GM18511 (cell line): ENCODE measurements at regions not wholly inside any gene's neighbourhood (a gene's known extent, or its start where the extent isn't known, plus 50 kb on each side); places are given as distances from the start of the nearest gene placed in this dataset.

Experiments
- ATAC-seq: cut with Tn5 transposase; IDR thresholded peaks from one replicate; pipeline ENCODE4 v1.9.1; 2021; ENCODE audit warnings: mild to moderate bottlenecking, moderate library complexity; ENCODE audit not compliant: unreplicated experiment

DNA sequence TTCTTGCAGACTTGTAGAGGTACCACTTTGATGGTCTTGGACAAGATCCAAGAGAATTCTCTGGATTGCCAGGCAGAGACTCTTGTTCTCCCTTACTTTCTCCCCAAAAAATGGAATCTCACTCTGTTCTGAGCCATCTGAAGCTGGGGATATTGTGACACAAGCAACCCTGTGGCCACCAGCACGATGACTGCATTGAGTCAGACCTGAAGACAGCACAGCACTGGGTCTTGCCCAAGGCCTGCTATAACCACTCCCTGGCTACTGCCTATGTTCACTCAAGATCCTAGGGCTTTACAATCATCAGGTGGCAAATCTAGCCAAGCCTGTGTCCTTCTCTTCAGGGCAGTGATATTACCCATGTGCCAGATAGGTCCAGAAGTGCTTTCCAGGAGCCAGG is 202.5 kb upstream of the SERP2 start:
- ATAC-seq = no peak

- ATAC-seq = no peak
These were observed 201.8 kb upstream of the SERP2 start for GRCh38 chr13:44171861-44172260.

GRCh38 chr13:44172281-44172810 is 201.3 kb upstream of the SERP2 start:
- ATAC-seq = no peak

DNA sequence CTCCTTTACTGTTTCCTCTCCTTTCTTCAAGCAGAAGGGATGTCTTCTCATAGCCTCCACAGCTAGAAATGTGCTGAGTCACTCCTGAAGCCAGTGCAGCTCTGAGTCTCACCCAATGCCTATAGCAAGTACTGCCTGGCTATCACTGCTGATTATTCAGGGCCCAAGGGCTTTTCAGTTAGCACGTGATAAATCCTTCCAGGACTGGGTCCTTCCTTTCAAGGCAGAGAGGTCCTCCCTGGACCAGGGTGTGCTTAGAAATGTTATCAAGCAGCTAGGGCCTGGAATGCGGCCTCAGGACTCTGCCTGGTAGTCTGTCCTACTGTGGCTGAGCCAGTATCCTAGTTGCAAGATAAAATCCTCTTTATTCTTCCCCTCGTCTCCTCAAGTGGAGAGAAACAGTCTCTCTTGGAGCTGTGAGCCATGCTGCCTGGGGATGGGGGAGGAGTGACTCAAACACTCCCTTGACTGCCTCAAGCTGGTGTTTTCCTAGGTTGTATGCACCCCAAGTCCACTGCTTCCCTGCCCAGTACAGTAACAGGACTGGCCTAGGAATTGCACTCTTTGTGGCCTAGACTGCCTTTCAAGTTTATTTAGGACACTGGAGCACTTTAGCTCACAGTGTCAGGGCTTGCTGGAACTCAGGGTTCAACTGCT is 198.7 kb upstream of the SERP2 start:
- ATAC-seq = no peak

GRCh38 chr13:44176173-44176572 is 197.5 kb upstream of the SERP2 start:
- ATAC-seq = no peak

GRCh38 chr13:44180876-44181536 is 192.6 kb upstream of the SERP2 start:
- ATAC-seq = no peak

DNA sequence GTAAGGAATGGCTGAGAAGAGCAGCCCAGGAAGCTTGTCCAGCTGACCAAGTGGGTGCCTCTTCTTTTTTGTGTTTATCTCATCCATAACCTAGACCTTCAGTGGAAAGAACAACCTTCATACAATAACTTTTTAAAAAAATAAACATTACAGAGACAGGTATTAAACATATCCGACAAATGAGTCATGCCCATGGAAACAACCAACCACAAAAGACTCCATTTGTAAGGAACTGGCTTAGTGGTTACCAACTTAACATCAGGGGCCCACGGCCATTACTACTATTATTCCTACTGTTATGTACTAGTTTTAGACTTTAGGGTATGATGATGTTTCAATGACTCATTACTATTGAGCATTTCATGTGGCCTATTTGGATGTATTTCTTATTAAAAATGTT is 191.7 kb upstream of the SERP2 start:
- no peak for ATAC-seq

- ATAC-seq = no peak
These were observed 188.9 kb upstream of the SERP2 start for GRCh38 chr13:44184740-44185139.

GRCh38 chr13:44188257-44188656 is 185.4 kb upstream of the SERP2 start:
- no peak for ATAC-seq

DNA sequence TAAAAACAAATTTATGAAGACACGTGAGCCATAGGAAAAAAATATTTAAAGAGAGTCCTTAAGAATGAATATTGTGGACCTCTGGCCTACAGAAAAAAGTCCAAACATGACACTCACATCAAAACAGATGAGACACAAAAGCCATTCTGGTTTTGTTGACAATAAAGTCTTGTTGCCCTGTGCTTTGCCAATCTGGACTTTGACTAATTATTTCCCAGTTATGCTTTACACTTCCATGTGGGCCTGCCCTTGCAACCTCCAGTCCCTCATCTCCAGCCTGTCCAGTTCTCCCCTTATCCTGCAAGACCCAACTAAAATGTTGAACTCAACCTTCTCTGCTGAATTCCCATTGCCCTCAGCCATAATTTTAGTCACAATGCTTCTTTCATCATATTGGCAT is 184.5 kb upstream of the SERP2 start:
- no peak for ATAC-seq

- no peak for ATAC-seq
These were observed 182.5 kb upstream of the SERP2 start for GRCh38 chr13:44191103-44191502.

- ATAC-seq = no peak
These were observed 182.0 kb upstream of the SERP2 start for GRCh38 chr13:44191504-44192171.

DNA sequence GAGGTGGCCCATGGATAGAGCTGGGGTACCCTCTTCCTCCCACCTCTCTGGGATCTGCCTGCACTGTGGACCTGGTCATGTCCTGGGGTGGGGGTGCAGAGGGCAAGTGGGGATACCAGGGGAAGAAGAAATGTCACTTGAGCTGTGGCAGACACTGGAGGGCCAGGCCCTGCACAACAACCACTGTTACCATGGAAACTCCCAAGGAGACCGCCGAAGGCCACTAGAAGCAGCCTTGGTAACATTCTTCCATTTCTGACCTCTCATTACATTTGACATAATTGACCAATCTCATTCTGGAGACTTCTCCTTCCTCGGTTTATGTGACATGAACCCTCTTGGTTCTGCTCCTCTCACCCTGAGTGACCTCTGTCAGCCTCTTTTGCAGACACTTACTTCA is 179.9 kb upstream of the SERP2 start:
- ATAC-seq = no peak

DNA sequence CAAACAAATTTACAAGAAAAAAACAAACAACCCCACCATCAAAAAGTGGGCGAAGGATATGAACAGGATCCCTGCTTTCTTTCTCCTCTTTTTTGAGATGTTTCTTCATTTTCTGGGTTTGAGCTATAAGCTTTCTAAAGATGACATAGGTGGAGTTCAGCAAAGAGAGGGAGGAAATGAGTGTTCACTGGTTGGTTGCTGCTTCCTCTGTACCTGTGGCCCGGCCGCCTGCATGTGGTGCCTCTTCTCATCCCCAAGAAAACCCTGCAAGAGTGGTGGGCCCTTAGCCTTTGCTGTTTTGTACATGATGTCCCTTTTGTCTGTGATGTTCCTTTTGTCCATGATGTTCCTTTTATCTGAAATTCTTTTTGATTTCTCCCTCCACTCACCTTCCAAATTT is 178.4 kb upstream of the SERP2 start:
- ATAC-seq = no peak

GRCh38 chr13:44196196-44196751 is 177.3 kb upstream of the SERP2 start:
- ATAC-seq = no peak

DNA sequence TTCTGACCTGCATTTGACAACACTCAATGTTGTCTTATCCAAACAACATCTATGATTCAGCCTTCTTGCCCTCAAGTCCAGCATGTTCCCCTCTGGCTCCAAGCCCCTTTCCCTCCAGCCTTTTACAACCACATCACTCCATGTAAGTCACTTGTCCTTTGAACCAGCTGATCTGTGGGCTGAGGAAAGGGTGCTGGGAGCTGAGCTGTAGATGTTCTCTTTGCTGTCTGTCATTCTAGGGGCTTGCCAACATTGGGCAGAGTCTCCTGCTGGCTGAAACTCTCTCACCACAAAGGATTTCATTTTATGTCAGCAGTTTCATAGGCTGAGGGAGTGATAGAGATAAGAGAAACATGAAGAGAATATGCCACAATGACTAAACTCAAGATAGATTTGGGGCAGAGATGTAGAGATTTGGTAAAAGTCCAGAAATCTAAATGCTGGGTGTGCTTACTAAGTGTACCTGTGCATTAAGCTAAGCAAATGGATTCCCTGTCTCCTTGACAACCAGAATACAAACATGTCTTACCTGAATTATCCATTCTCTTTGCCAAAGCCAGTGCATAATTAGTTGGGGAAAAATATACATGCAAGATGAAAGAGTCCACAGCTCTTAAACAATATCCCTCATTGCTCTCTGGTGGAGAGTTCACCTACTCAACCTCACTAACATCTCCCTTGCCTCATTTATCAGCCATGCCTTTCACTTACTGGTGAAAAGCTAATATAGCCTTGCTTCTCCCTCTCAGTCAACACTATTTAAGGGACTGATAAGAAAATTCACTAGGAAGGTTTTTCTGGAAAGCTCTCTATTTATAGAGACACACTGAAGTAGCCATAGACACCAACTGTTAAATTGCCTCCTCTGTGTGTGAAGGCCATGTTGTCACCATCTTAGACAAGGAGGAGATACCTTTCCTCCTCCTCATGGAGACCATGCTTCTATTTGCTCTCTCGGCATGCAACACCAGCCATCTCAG is 175.5 kb upstream of the SERP2 start:
- ATAC-seq = peak; percentile 72

- no peak for ATAC-seq
These were observed 174.8 kb upstream of the SERP2 start for GRCh38 chr13:44198826-44199225.

- ATAC-seq = no peak
These were observed 173.9 kb upstream of the SERP2 start for GRCh38 chr13:44199627-44200207.

- ATAC-seq = no peak
These were observed 167.2 kb upstream of the SERP2 start for GRCh38 chr13:44206434-44206833.

- no peak for ATAC-seq
These were observed 166.1 kb upstream of the SERP2 start for GRCh38 chr13:44207476-44207875.
